Liver (tissue), 3 donors: ENCODE measurements at regions not wholly inside any gene's neighbourhood (a gene's known extent, or its start where the extent isn't known, plus 50 kb on each side); places are given as distances from the start of the nearest gene placed in this dataset.

Experiments used
- FOXA2 ChIP-seq: IDR thresholded peaks from 2 replicates; pipeline ENCODE4 v1.6.1; 2016; ENCODE audit warnings: antibody characterized with exemption
- GABPA ChIP-seq, 2 donors: IDR thresholded peaks in 1 of 2; conservative IDR thresholded peaks in 1 of 2; 2 replicates each; pipeline ENCODE4 v1.6.1; 2016; ENCODE audit warnings: antibody characterized with exemption in 2 of 2, mild to moderate bottlenecking in 1 of 2, moderate library complexity in 1 of 2
- HNF4G ChIP-seq: IDR thresholded peaks from 2 replicates; pipeline ENCODE4 v1.6.1; 2016; ENCODE audit warnings: antibody characterized with exemption
- JUND ChIP-seq, 2 donors: IDR thresholded peaks; 2 replicates each; pipeline ENCODE4 v1.6.1; 2016; ENCODE audit warnings: antibody characterized with exemption in 2 of 2
- RAD21 ChIP-seq, 2 donors: IDR thresholded peaks; 2 replicates each; pipeline ENCODE4 v1.6.1; 2016; ENCODE audit warnings: antibody characterized with exemption in 2 of 2, mild to moderate bottlenecking in 2 of 2
- RXRA ChIP-seq, 2 donors: IDR thresholded peaks; 2 replicates each; pipeline ENCODE4 v1.6.1; 2017 to 2018; ENCODE audit warnings: antibody characterized with exemption in 2 of 2, mild to moderate bottlenecking in 1 of 2
- TAF1 ChIP-seq: conservative IDR thresholded peaks from 2 replicates; pipeline ENCODE4 v1.6.1; 2016; ENCODE audit warnings: antibody characterized with exemption, mild to moderate bottlenecking
- TF ChIP-seq, protein P1 (sequence below): fragments of 150-350 bp; IDR thresholded peaks from 2 replicates; pipeline ENCODE4 v1.5.1; 2017; ENCODE audit warnings: improper control_type of control experiment, low read depth, low read length; ENCODE audit not compliant: missing input control
- TF ChIP-seq, protein P2 (sequence below): IDR thresholded peaks from 2 replicates; pipeline ENCODE4 v1.6.1; 2016; ENCODE audit warnings: antibody characterized with exemption
- TF ChIP-seq, protein P3 (sequence below): IDR thresholded peaks from 2 replicates; pipeline ENCODE4 v1.6.1; 2016; ENCODE audit warnings: antibody characterized with exemption
- TF ChIP-seq, protein P4 (sequence below): IDR thresholded peaks from 2 replicates; pipeline ENCODE4 v1.6.1; 2016; ENCODE audit warnings: antibody characterized with exemption
- donor health status: healthy.
- donor health status: healthy.

GRCh38 chr3:10596746-10597448 is 91.5 kb upstream of the ATP2B2 start:
- TF ChIP-seq, protein P1, sequence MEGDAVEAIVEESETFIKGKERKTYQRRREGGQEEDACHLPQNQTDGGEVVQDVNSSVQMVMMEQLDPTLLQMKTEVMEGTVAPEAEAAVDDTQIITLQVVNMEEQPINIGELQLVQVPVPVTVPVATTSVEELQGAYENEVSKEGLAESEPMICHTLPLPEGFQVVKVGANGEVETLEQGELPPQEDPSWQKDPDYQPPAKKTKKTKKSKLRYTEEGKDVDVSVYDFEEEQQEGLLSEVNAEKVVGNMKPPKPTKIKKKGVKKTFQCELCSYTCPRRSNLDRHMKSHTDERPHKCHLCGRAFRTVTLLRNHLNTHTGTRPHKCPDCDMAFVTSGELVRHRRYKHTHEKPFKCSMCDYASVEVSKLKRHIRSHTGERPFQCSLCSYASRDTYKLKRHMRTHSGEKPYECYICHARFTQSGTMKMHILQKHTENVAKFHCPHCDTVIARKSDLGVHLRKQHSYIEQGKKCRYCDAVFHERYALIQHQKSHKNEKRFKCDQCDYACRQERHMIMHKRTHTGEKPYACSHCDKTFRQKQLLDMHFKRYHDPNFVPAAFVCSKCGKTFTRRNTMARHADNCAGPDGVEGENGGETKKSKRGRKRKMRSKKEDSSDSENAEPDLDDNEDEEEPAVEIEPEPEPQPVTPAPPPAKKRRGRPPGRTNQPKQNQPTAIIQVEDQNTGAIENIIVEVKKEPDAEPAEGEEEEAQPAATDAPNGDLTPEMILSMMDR = no peak
- TF ChIP-seq, protein P2, sequence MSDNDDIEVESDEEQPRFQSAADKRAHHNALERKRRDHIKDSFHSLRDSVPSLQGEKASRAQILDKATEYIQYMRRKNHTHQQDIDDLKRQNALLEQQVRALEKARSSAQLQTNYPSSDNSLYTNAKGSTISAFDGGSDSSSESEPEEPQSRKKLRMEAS = no peak
- TF ChIP-seq RAD21 (IDR thresholded peaks at IDR 0.05) = no peak
- no peak for TF ChIP-seq TAF1
- TF ChIP-seq JUND (IDR thresholded peaks at IDR 0.05) = no peak
- TF ChIP-seq RXRA (IDR thresholded peaks at IDR 0.05) = no peak
- TF ChIP-seq, protein P3, sequence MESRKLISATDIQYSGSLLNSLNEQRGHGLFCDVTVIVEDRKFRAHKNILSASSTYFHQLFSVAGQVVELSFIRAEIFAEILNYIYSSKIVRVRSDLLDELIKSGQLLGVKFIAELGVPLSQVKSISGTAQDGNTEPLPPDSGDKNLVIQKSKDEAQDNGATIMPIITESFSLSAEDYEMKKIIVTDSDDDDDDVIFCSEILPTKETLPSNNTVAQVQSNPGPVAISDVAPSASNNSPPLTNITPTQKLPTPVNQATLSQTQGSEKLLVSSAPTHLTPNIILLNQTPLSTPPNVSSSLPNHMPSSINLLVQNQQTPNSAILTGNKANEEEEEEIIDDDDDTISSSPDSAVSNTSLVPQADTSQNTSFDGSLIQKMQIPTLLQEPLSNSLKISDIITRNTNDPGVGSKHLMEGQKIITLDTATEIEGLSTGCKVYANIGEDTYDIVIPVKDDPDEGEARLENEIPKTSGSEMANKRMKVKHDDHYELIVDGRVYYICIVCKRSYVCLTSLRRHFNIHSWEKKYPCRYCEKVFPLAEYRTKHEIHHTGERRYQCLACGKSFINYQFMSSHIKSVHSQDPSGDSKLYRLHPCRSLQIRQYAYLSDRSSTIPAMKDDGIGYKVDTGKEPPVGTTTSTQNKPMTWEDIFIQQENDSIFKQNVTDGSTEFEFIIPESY = no peak
- TF ChIP-seq, protein P4, sequence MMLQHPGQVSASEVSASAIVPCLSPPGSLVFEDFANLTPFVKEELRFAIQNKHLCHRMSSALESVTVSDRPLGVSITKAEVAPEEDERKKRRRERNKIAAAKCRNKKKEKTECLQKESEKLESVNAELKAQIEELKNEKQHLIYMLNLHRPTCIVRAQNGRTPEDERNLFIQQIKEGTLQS = no peak
- TF ChIP-seq FOXA2 = no peak
- TF ChIP-seq HNF4G = no peak
- no peak for TF ChIP-seq GABPA (IDR thresholded peaks at IDR 0.05 in 1 of 2, conservative IDR thresholded peaks at IDR 0.05 in 1 of 2)
